Body of pancreas (tissue), 4 donors: ENCODE measurements at regions not wholly inside any gene's neighbourhood (a gene's known extent, or its start where the extent isn't known, plus 50 kb on each side); places are given as distances from the start of the nearest gene placed in this dataset.

ENCODE experiments used
- CTCF ChIP-seq, 7 experiments: fragments of 450-650 bp in 4 of 7; fragments of 200-600 bp in 3 of 7; sonication (generic) in 3 of 7; IDR thresholded peaks; one replicate each; pipeline ENCODE4 v1.5.1; 2016 to 2019; ENCODE audit warnings: antibody characterized with exemption in 7 of 7
- POLR2A ChIP-seq, 3 donors: fragments of 450-650 bp; IDR thresholded peaks; one replicate each; pipeline ENCODE4 v1.6.1; 2016; ENCODE audit warnings: antibody characterized with exemption in 3 of 3, mild to moderate bottlenecking in 2 of 3

GRCh38 chr7:136640977-136641376 lies 227.5 kb upstream of the CHRM2 start:
- TF ChIP-seq CTCF (IDR thresholded peaks at IDR 0.05): no peak
- no peak for TF ChIP-seq POLR2A (IDR thresholded peaks at IDR 0.05)
